Effector memory CD4-positive, alpha-beta T cell (primary cell): ENCODE measurements at regions not wholly inside any gene's neighbourhood (a gene's known extent, or its start where the extent isn't known, plus 50 kb on each side); places are given as distances from the start of the nearest gene placed in this dataset.

Experiments
- DNase-seq, 3 donors: peaks; one replicate each; pipeline ENCODE4 v3.0.0-alpha.2; 2020
- H3K27ac ChIP-seq: 2 replicates; pipeline ENCODE4 v1.7.0; 2013; ENCODE audit warnings: mild to moderate bottlenecking, low read length, moderate library complexity; ENCODE audit not compliant: insufficient read depth, poor library complexity, severe bottlenecking
- H3K27me3 ChIP-seq: replicated peaks from 2 replicates; pipeline ENCODE4 v1.7.0; 2013; ENCODE audit warnings: mild to moderate bottlenecking, low read length; ENCODE audit not compliant: insufficient read depth, control insufficient read depth, poor library complexity, severe bottlenecking
- H3K36me3 ChIP-seq: 2 replicates; pipeline ENCODE4 v1.7.0; 2013; ENCODE audit warnings: mild to moderate bottlenecking, low read length, moderate library complexity; ENCODE audit not compliant: control insufficient read depth, insufficient read depth
- H3K4me1 ChIP-seq: 2 replicates; pipeline ENCODE4 v1.7.0; 2013; ENCODE audit warnings: low read length, mild to moderate bottlenecking; ENCODE audit not compliant: control insufficient read depth, insufficient read depth, poor library complexity, severe bottlenecking
- H3K4me3 ChIP-seq: 2 replicates; pipeline ENCODE4 v1.7.0; 2013; ENCODE audit warnings: low read length, low read depth, mild to moderate bottlenecking; ENCODE audit not compliant: insufficient read depth, poor library complexity, severe bottlenecking
- H3K9me3 ChIP-seq: 2 replicates; pipeline ENCODE4 v1.7.0; 2013; ENCODE audit warnings: mild to moderate bottlenecking, low read length, moderate library complexity; ENCODE audit not compliant: control insufficient read depth

DNA sequence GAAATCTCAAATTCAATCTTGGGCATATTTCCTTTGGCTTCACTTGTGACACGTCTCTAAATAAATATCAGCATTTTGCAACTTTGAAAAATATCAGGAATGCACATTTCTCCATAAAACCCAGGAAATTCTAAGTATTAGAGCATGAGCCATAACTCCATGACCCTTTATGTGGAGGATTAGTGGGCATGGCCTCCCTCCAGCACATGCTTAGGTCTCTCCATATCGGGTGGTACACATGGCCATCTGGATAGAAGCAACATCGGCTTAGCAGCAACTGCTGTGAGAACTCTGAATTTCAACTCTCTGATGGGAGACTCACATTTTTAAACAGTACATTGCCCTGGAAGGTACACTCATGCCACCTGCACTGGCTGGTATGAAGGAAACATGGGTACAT lies 73.7 kb upstream of the EGFLAM start:
- DNase-seq: no peak
- H3K4me1 ChIP-seq: no peaks in the 10 kb centered on the region
- H3K36me3 ChIP-seq: no peaks in the 10 kb centered on the region
- no peak overlapping the region for H3K27ac ChIP-seq
- H3K27me3 ChIP-seq: no peaks in the 10 kb centered on the region
- no peaks in the 10 kb centered on the region for H3K9me3 ChIP-seq
- H3K4me3 ChIP-seq: no peak overlapping the region

- no peak for DNase-seq
- Histone ChIP-seq H3K9me3 (no peaks in the 10 kb centered on the region), H3K4me3 (no peak overlapping the region), H3K27me3 (no peaks in the 10 kb centered on the region), H3K4me1 (no peaks in the 10 kb centered on the region), H3K36me3 (no peaks in the 10 kb centered on the region), H3K27ac (no peak overlapping the region)
Observed at GRCh38 chr5:38182991-38183390, 75.4 kb upstream of the EGFLAM start.

- H3K4me3 ChIP-seq: no peak overlapping the region
- H3K27me3 ChIP-seq: no peaks in the 10 kb centered on the region
Observed at GRCh38 chr5:38168029-38168428, 90.3 kb upstream of the EGFLAM start.

GRCh38 chr5:38167562-38167996 lies 90.8 kb upstream of the EGFLAM start:
- H3K27me3 ChIP-seq: no peaks in the 10 kb centered on the region
- H3K4me1 ChIP-seq: no peaks in the 10 kb centered on the region
- no peaks in the 10 kb centered on the region for H3K9me3 ChIP-seq
- no peaks in the 10 kb centered on the region for H3K36me3 ChIP-seq
- DNase-seq: no peak
- H3K27ac ChIP-seq: no peak overlapping the region
- H3K4me3 ChIP-seq: no peak overlapping the region

More at GRCh38 chr5:38168029-38168428, 90.3 kb upstream of the EGFLAM start:
- no peaks in the 10 kb centered on the region for H3K36me3 ChIP-seq
- no peaks in the 10 kb centered on the region for H3K9me3 ChIP-seq
- no peak for DNase-seq
- no peak overlapping the region for H3K27ac ChIP-seq
- no peaks in the 10 kb centered on the region for H3K4me1 ChIP-seq

- Histone ChIP-seq H3K4me3 (no peak overlapping the region), H3K9me3 (no peaks in the 10 kb centered on the region), H3K27me3 (no peaks in the 10 kb centered on the region), H3K36me3 (no peaks in the 10 kb centered on the region), H3K27ac (no peak overlapping the region), H3K4me1 (no peaks in the 10 kb centered on the region)
- DNase-seq: no peak
Observed at GRCh38 chr5:38166832-38167231, 91.5 kb upstream of the EGFLAM start.

GRCh38 chr5:38165435-38165834 lies 92.9 kb upstream of the EGFLAM start:
- Histone ChIP-seq H3K9me3 (no peaks in the 10 kb centered on the region), H3K27me3 (no peaks in the 10 kb centered on the region)
- no peak for DNase-seq

GRCh38 chr5:38164776-38165399 lies 93.5 kb upstream of the EGFLAM start:
- no peak overlapping the region for H3K4me3 ChIP-seq

More at GRCh38 chr5:38165435-38165834, 92.9 kb upstream of the EGFLAM start:
- H3K27ac ChIP-seq: no peak overlapping the region
- no peaks in the 10 kb centered on the region for H3K36me3 ChIP-seq
- H3K4me1 ChIP-seq: no peaks in the 10 kb centered on the region
- H3K4me3 ChIP-seq: no peak overlapping the region

GRCh38 chr5:38163636-38164237 lies 94.6 kb upstream of the EGFLAM start:
- Histone ChIP-seq H3K27me3 (no peaks in the 10 kb centered on the region), H3K9me3 (no peaks in the 10 kb centered on the region), H3K36me3 (no peaks in the 10 kb centered on the region), H3K4me1 (no peaks in the 10 kb centered on the region), H3K4me3 (no peak overlapping the region), H3K27ac (no peak overlapping the region)
- no peak for DNase-seq

More at GRCh38 chr5:38164776-38165399, 93.5 kb upstream of the EGFLAM start:
- no peak for DNase-seq
- Histone ChIP-seq H3K4me1 (no peaks in the 10 kb centered on the region), H3K27me3 (no peaks in the 10 kb centered on the region), H3K9me3 (no peaks in the 10 kb centered on the region), H3K36me3 (no peaks in the 10 kb centered on the region), H3K27ac (no peak overlapping the region)

GRCh38 chr5:38162625-38163024 lies 95.7 kb upstream of the EGFLAM start:
- no peaks in the 10 kb centered on the region for H3K4me1 ChIP-seq
- H3K27me3 ChIP-seq: no peaks in the 10 kb centered on the region
- no peaks in the 10 kb centered on the region for H3K36me3 ChIP-seq
- no peak overlapping the region for H3K27ac ChIP-seq
- no peak overlapping the region for H3K4me3 ChIP-seq
- DNase-seq: no peak
- H3K9me3 ChIP-seq: no peaks in the 10 kb centered on the region

GRCh38 chr5:38157024-38157423 lies 101.3 kb upstream of the EGFLAM start:
- Histone ChIP-seq H3K4me3 (no peak overlapping the region), H3K27ac (no peak overlapping the region), H3K27me3 (no peaks in the 10 kb centered on the region), H3K4me1 (no peaks in the 10 kb centered on the region), H3K36me3 (no peaks in the 10 kb centered on the region), H3K9me3 (no peaks in the 10 kb centered on the region)
- DNase-seq: no peak
